Thoracic aorta (tissue), 2 donors: ENCODE measurements at regions not wholly inside any gene's neighbourhood (a gene's known extent, or its start where the extent isn't known, plus 50 kb on each side); places are given as distances from the start of the nearest gene placed in this dataset.

Experiments used
- ATAC-seq: fragments of 150-250 bp; one replicate; pipeline ENCODE4 v1.8.0; 2017; ENCODE audit warnings: low read depth; ENCODE audit not compliant: insufficient number of reproducible peaks, low FRiP score
- DNase-seq: peaks from one replicate; pipeline ENCODE4 v3.0.0-alpha.2; 2020; ENCODE audit warnings: low spot score
- H3K27ac ChIP-seq, 2 donors: fragments of 200-600 bp; sonication (generic); 1 replicate in 1 of 2; 2 replicates in 1 of 2; pipeline ENCODE4 v1.5.1; 2016; ENCODE audit warnings: mild to moderate bottlenecking in 2 of 2, moderate library complexity in 2 of 2
- H3K27me3 ChIP-seq: fragments of 200-600 bp; sonication (generic); replicated peaks from 2 replicates; pipeline ENCODE4 v1.6.0; 2016; ENCODE audit warnings: mild to moderate bottlenecking; ENCODE audit not compliant: insufficient read depth
- H3K36me3 ChIP-seq: fragments of 200-600 bp; sonication (generic); one replicate; pipeline ENCODE4 v1.5.1; 2016
- H3K4me1 ChIP-seq, 2 donors: fragments of 200-600 bp; sonication (generic); 1 replicate in 1 of 2; 2 replicates in 1 of 2; pipeline versions ENCODE4 v1.5.1 to v1.6.0; 2016; ENCODE audit warnings: low read depth in 2 of 2, mild to moderate bottlenecking in 1 of 2; ENCODE audit not compliant: control insufficient read depth in 1 of 2
- H3K4me3 ChIP-seq: fragments of 200-600 bp; sonication (generic); 2 replicates; pipeline ENCODE4 v1.5.1; 2016; ENCODE audit warnings: mild to moderate bottlenecking
- H3K9me3 ChIP-seq: fragments of 200-600 bp; sonication (generic); 2 replicates; pipeline ENCODE4 v1.5.1; 2016
- TF ChIP-seq, protein P1 (sequence below): fragments of 200-600 bp; sonication (generic); IDR thresholded peaks from one replicate; pipeline ENCODE4 v1.5.1; 2019; ENCODE audit warnings: antibody characterized with exemption

- no peak overlapping the region for H3K27ac ChIP-seq
- H3K36me3 ChIP-seq: no peaks in the 10 kb centered on the region
- H3K4me3 ChIP-seq: no peak overlapping the region
- no peaks in the 10 kb centered on the region for H3K9me3 ChIP-seq
- no peaks in the 10 kb centered on the region for H3K27me3 ChIP-seq
- no peaks in the 10 kb centered on the region for H3K4me1 ChIP-seq
- TF ChIP-seq, protein P1, sequence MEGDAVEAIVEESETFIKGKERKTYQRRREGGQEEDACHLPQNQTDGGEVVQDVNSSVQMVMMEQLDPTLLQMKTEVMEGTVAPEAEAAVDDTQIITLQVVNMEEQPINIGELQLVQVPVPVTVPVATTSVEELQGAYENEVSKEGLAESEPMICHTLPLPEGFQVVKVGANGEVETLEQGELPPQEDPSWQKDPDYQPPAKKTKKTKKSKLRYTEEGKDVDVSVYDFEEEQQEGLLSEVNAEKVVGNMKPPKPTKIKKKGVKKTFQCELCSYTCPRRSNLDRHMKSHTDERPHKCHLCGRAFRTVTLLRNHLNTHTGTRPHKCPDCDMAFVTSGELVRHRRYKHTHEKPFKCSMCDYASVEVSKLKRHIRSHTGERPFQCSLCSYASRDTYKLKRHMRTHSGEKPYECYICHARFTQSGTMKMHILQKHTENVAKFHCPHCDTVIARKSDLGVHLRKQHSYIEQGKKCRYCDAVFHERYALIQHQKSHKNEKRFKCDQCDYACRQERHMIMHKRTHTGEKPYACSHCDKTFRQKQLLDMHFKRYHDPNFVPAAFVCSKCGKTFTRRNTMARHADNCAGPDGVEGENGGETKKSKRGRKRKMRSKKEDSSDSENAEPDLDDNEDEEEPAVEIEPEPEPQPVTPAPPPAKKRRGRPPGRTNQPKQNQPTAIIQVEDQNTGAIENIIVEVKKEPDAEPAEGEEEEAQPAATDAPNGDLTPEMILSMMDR: no peak
- DNase-seq: no peak
- no peak for ATAC-seq
Measured at GRCh38 chr2:226045080-226045479, 645.6 kb downstream of the NYAP2 start.

GRCh38 chr2:226040344-226040900, 640.9 kb downstream of the NYAP2 start:
- no peaks in the 10 kb centered on the region for H3K27me3 ChIP-seq
- TF ChIP-seq, protein P1: no peak
- no peak for ATAC-seq
- no peak overlapping the region for H3K27ac ChIP-seq
- H3K4me3 ChIP-seq: no peak overlapping the region
- DNase-seq: no peak
- no peaks in the 10 kb centered on the region for H3K4me1 ChIP-seq
- H3K36me3 ChIP-seq: no peaks in the 10 kb centered on the region
- H3K9me3 ChIP-seq: no peaks in the 10 kb centered on the region

DNA sequence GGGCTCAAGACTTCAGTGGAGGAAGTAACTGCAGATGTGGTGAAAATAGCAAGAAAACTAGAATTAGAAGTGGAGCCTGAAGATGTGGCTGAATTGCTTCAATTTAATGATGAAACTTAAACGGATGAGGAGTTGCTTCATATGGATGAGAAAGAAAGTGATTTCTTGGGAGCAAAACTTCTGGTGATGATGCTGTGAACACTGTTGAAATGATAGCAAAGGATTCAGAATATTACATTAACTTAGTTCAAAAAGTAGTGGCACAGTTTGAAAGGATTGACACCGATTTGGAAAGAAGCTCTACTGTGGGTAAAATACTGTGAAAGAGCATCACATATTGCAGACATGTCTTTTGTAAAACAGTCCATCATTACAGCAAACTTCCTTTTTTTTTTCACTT, 638.0 kb downstream of the NYAP2 start:
- DNase-seq (no peak), ATAC-seq (no peak)
- no peak overlapping the region for H3K27ac ChIP-seq
- H3K4me3 ChIP-seq: no peak overlapping the region
- no peaks in the 10 kb centered on the region for H3K4me1 ChIP-seq
- H3K36me3 ChIP-seq: no peaks in the 10 kb centered on the region
- TF ChIP-seq, protein P1: no peak
- H3K27me3 ChIP-seq: no peaks in the 10 kb centered on the region
- no peaks in the 10 kb centered on the region for H3K9me3 ChIP-seq

GRCh38 chr2:226031647-226032501, 632.4 kb downstream of the NYAP2 start:
- Histone ChIP-seq H3K4me3 (peak overlapping the region; percentile 81), H3K9me3 (no peaks in the 10 kb centered on the region), H3K36me3 (no peaks in the 10 kb centered on the region), H3K4me1 (peaks cover 0 to 7% of the 10 kb centered on the region in 2 donors), H3K27ac (no peak overlapping the region), H3K27me3 (no peaks in the 10 kb centered on the region)
- no peak for ATAC-seq
- no peak for DNase-seq
- TF ChIP-seq, protein P1: no peak

DNA sequence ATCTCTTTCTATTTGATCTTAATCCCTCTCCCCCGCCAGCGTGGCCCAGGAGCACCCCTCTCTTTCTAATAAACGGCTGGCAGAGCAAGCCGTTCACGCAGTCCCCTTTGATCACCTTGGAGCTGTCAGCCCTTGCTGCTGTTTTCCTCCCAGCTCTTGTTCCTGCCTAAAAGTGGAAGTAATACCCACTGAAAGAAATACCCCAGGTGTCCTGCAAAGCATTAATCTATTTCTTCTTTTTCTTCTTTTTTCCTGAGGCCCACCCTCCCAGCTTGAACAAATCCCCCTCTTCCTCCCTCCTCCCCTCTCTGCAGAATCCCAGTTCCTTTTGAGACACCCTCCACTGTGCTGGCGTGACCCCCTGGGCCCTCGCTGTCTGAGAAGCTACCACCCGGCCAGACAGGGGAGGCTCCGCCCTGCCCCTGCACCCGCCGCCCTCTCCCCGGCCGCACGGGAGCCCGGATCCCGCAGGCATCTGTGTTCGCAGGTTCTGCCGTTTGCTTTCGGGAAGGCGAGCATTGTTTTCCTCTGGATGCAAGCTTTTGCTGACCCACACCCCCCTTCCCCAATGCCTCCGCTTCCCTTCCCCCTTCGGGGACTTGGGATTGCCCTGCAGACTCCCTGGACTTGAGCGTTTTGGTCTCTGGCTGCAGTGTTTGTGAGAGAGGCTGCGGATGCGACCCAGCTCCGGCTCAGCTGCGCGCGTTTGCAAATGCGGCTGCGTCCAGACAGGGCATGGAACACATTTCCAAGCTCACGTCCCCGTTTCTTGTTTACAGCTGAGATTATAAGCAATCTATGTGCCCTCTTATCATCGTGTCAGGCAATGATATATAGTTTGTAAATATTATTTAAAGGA, 631.5 kb downstream of the NYAP2 start:
- DNase-seq: no peak

More for the DNA sequence above, 631.5 kb downstream of the NYAP2 start:
- peaks cover 0 to 7% of the 10 kb centered on the region in 2 donors for H3K4me1 ChIP-seq
- H3K27ac ChIP-seq: no peak overlapping the region
- H3K36me3 ChIP-seq: no peaks in the 10 kb centered on the region
- TF ChIP-seq, protein P1: no peak
- no peaks in the 10 kb centered on the region for H3K9me3 ChIP-seq
- H3K4me3 ChIP-seq: peak overlapping the region; percentile 81
- no peak for ATAC-seq
- H3K27me3 ChIP-seq: no peaks in the 10 kb centered on the region
